PC-9 (cell line): ENCODE measurements at regions not wholly inside any gene's neighbourhood (a gene's known extent, or its start where the extent isn't known, plus 50 kb on each side); places are given as distances from the start of the nearest gene placed in this dataset.

Source experiments
- BruUV-seq: library from RNA; stranded (reverse); fragments of 400-500 nt; replicated peaks from 2 replicates; lab custom pipeline; 2021; lab: Mats Ljungman, UMichigan
- CTCF ChIA-PET: fragments of 300-600 bp; sonication (Branson Sonifier 250); formaldehyde crosslinking; loops from one replicate; lab custom pipeline; 2022; ENCODE audit warnings: antibody characterized with exemption; lab: Charles Lee
- POLR2A ChIA-PET: fragments of 300-600 bp; sonication (Branson Sonifier 250); formaldehyde crosslinking; loops from one replicate; lab custom pipeline; 2022; ENCODE audit warnings: antibody characterized with exemption; ENCODE audit not compliant: unreplicated experiment; lab: Charles Lee
- DNase-seq, 2 experiments: peaks; one replicate each; pipeline versions ENCODE4 v3.0.0 to v3.0.0-alpha.2; 2015 to 2022; ENCODE audit warnings: mixed read lengths in 1 of 2
- H2AFZ ChIP-seq: fragments of 200-600 bp; sonication (generic); 2 replicates; pipeline ENCODE4 v1.8.1; 2017; ENCODE audit warnings: antibody characterized with exemption
- H3F3A ChIP-seq: fragments of 200-600 bp; sonication (generic); 2 replicates; pipeline ENCODE4 v1.8.1; 2017; ENCODE audit warnings: antibody characterized with exemption, mild to moderate bottlenecking, low read depth; ENCODE audit not compliant: insufficient read depth
- H3K27ac ChIP-seq: fragments of 200-600 bp; sonication (generic); 2 replicates; pipeline ENCODE4 v1.6.1; 2016; ENCODE audit warnings: mixed run types
- H3K27me3 ChIP-seq: fragments of 200-600 bp; sonication (generic); 2 replicates; pipeline ENCODE4 v1.6.1; 2016; ENCODE audit warnings: low read depth, mixed run types; ENCODE audit not compliant: insufficient read depth
- H3K36me3 ChIP-seq: fragments of 200-600 bp; sonication (generic); 2 replicates; pipeline ENCODE4 v1.6.1; 2016; ENCODE audit warnings: low read depth, mixed run types
- H3K4me1 ChIP-seq: fragments of 200-600 bp; sonication (generic); replicated peaks from 2 replicates; pipeline ENCODE4 v1.6.1; 2016; ENCODE audit warnings: mixed run types; ENCODE audit not compliant: insufficient read depth
- H3K4me2 ChIP-seq: fragments of 200-600 bp; sonication (generic); 2 replicates; pipeline ENCODE4 v1.6.1; 2017; ENCODE audit warnings: mixed run types
- H3K4me3 ChIP-seq: fragments of 200-600 bp; sonication (generic); 2 replicates; pipeline ENCODE4 v1.6.1; 2016; ENCODE audit warnings: mixed run types
- H3K79me2 ChIP-seq: fragments of 200-600 bp; sonication (generic); 2 replicates; pipeline ENCODE4 v1.6.1; 2017; ENCODE audit warnings: low read depth, mixed run types
- H3K9me2 ChIP-seq: fragments of 200-600 bp; sonication (generic); 2 replicates; pipeline ENCODE4 v1.8.1; 2017; ENCODE audit warnings: mild to moderate bottlenecking; ENCODE audit not compliant: insufficient read depth
- H3K9me3 ChIP-seq: fragments of 200-600 bp; sonication (generic); 2 replicates; pipeline ENCODE4 v1.8.1; 2016; ENCODE audit warnings: low read depth; ENCODE audit not compliant: insufficient read depth
- H4K20me1 ChIP-seq: fragments of 200-600 bp; sonication (generic); 2 replicates; pipeline ENCODE4 v1.8.1; 2017; ENCODE audit not compliant: insufficient read depth
- CTCF ChIP-seq: fragments of 200-600 bp; sonication (generic); conservative IDR thresholded peaks from 2 replicates; pipeline ENCODE4 v1.6.1; 2017; ENCODE audit warnings: mixed run types, antibody characterized with exemption, mild to moderate bottlenecking, moderate library complexity
- EZH2 ChIP-seq: fragments of 200-600 bp; sonication (generic); IDR thresholded peaks from 2 replicates; pipeline ENCODE4 v1.8.0; 2017; ENCODE audit warnings: antibody characterized with exemption, low read depth
- intact Hi-C: fragments of 100-400 bp; cut with micrococcal nuclease; formaldehyde crosslinking; loops from one replicate; pipeline ENCODE4 v1.10.0; 2022; ENCODE audit not compliant: unreplicated experiment

GRCh38 chr2:15787535-15788454 lies 152.6 kb upstream of the MYCN start:
- Histone ChIP-seq H3K27me3 (peaks cover 92% of the 10 kb centered on the region), H3K9me2 (no peaks in the 10 kb centered on the region), H3K4me3 (no peak overlapping the region), H3F3A (no peaks in the 10 kb centered on the region), H3K27ac (no peak overlapping the region), H2AFZ (no peak overlapping the region), H3K9me3 (no peaks in the 10 kb centered on the region), H3K79me2 (no peaks in the 10 kb centered on the region), H3K4me2 (no peak overlapping the region), H3K4me1 (no peaks in the 10 kb centered on the region), H3K36me3 (no peaks in the 10 kb centered on the region), H4K20me1 (0 out of 2 replicates have a peak, but pooled peaks cover 3% of the 10 kb centered on the region)
- ChIA-PET CTCF (no interaction called here), POLR2A (no interaction called here)
- intact Hi-C loops: no loop called here
- no peak for TF ChIP-seq CTCF
- TF ChIP-seq EZH2: no peak
- no peak for DNase-seq
- BruUV-seq: no TSS peak

GRCh38 chr2:15788455-15788829 lies 151.9 kb upstream of the MYCN start:
- Histone ChIP-seq H3K27me3 (peaks cover 92% of the 10 kb centered on the region), H3K27ac (no peak overlapping the region), H3K79me2 (no peaks in the 10 kb centered on the region), H3K9me2 (no peaks in the 10 kb centered on the region), H3K4me2 (no peak overlapping the region), H3K4me1 (no peaks in the 10 kb centered on the region), H4K20me1 (0 out of 2 replicates have a peak, but pooled peaks cover 3% of the 10 kb centered on the region), H3K9me3 (no peaks in the 10 kb centered on the region), H3K4me3 (no peak overlapping the region), H2AFZ (no peak overlapping the region), H3K36me3 (no peaks in the 10 kb centered on the region), H3F3A (no peaks in the 10 kb centered on the region)
- POLR2A ChIA-PET: no interaction called here
- TF ChIP-seq EZH2 (no peak), CTCF (no peak)
- intact Hi-C loops: no loop called here
- BruUV-seq: no TSS peak
- CTCF ChIA-PET: no interaction called here
- no peak for DNase-seq

- intact Hi-C loops: no loop called here
- BruUV-seq: no TSS peak
- H3K36me3 ChIP-seq: no peaks in the 10 kb centered on the region
These were observed 151.5 kb upstream of the MYCN start for GRCh38 chr2:15788830-15789229.

More at GRCh38 chr2:15788830-15789229, 151.5 kb upstream of the MYCN start:
- ChIA-PET CTCF (no interaction called here), POLR2A (no interaction called here)
- Histone ChIP-seq H3K79me2 (no peaks in the 10 kb centered on the region), H3F3A (no peaks in the 10 kb centered on the region), H3K4me2 (no peak overlapping the region), H3K9me2 (no peaks in the 10 kb centered on the region), H2AFZ (no peak overlapping the region), H4K20me1 (0 out of 2 replicates have a peak, but pooled peaks cover 3% of the 10 kb centered on the region), H3K27me3 (peaks cover 92% of the 10 kb centered on the region), H3K27ac (no peak overlapping the region), H3K4me1 (no peaks in the 10 kb centered on the region), H3K9me3 (no peaks in the 10 kb centered on the region), H3K4me3 (no peak overlapping the region)
- DNase-seq: no peak
- TF ChIP-seq CTCF (no peak), EZH2 (no peak)
